OCI-LY1 (cell line): ENCODE measurements at regions not wholly inside any gene's neighbourhood (a gene's known extent, or its start where the extent isn't known, plus 50 kb on each side); places are given as distances from the start of the nearest gene placed in this dataset.
"Not testable (repeated sequence)": the region's sequence is repeated elsewhere in the genome, so short reads cannot be mapped to it uniquely, and the experiment has no call there.

Source experiments
- H2AFZ ChIP-seq: fragments of 200-600 bp; sonication (generic), shearing (Covaris generic); 2 replicates; pipeline ENCODE4 v1.6.0; 2014; ENCODE audit warnings: antibody characterized with exemption, mild to moderate bottlenecking, low read length
- H3F3A ChIP-seq: fragments of 200-600 bp; sonication (generic), shearing (Covaris generic); 2 replicates; pipeline ENCODE4 v1.6.0; 2014; ENCODE audit warnings: mild to moderate bottlenecking, antibody characterized with exemption, low read length, moderate library complexity; ENCODE audit not compliant: insufficient read depth
- H3K27ac ChIP-seq: fragments of 200-600 bp; sonication (generic); 2 replicates; pipeline ENCODE4 v1.5.1; 2014; ENCODE audit warnings: low read length, mixed run types, mild to moderate bottlenecking, low read depth; ENCODE audit not compliant: poor library complexity, severe bottlenecking
- H3K27me3 ChIP-seq: fragments of 200-600 bp; sonication (generic); 2 replicates; pipeline ENCODE4 v1.6.0; 2014; ENCODE audit warnings: antibody characterized with exemption, mild to moderate bottlenecking, low read length, moderate library complexity; ENCODE audit not compliant: insufficient read depth
- H3K36me3 ChIP-seq: fragments of 200-600 bp; sonication (generic); 2 replicates; pipeline ENCODE4 v1.6.1; 2014; ENCODE audit warnings: mild to moderate bottlenecking, antibody characterized with exemption, low read length, moderate library complexity, mixed read lengths; ENCODE audit not compliant: insufficient read depth
- H3K4me1 ChIP-seq: fragments of 200-600 bp; sonication (generic); 2 replicates; pipeline ENCODE4 v1.5.1; 2014; ENCODE audit warnings: mild to moderate bottlenecking, low read length, moderate library complexity; ENCODE audit not compliant: insufficient read depth, severe bottlenecking
- H3K4me2 ChIP-seq: fragments of 200-600 bp; sonication (generic), shearing (Covaris generic); 2 replicates; pipeline ENCODE4 v1.6.1; 2014; ENCODE audit warnings: low read length
- H3K4me3 ChIP-seq: fragments of 200-600 bp; sonication (generic); 2 replicates; pipeline ENCODE4 v1.5.1; 2014; ENCODE audit warnings: low read length, low read depth, mild to moderate bottlenecking, mixed read lengths; ENCODE audit not compliant: poor library complexity, severe bottlenecking
- H3K79me2 ChIP-seq: fragments of 200-600 bp; shearing (Covaris generic); 2 replicates; pipeline ENCODE4 v1.6.1; 2016; ENCODE audit warnings: mixed run types, low read length, mixed read lengths; ENCODE audit not compliant: insufficient read depth
- H3K9ac ChIP-seq: fragments of 200-600 bp; sonication (generic), shearing (Covaris generic); 2 replicates; pipeline ENCODE4 v1.6.1; 2014; ENCODE audit warnings: mild to moderate bottlenecking, low read length, mixed read lengths
- H3K9me2 ChIP-seq: fragments of 200-600 bp; sonication (generic), shearing (Covaris generic); 2 replicates; pipeline ENCODE4 v1.6.1; 2014; ENCODE audit warnings: low read depth, mild to moderate bottlenecking, low read length, mixed read lengths
- H3K9me3 ChIP-seq: fragments of 200-600 bp; shearing (Covaris generic); 2 replicates; pipeline ENCODE4 v1.6.1; 2014; ENCODE audit warnings: low read length, mixed read lengths
- H4K20me1 ChIP-seq: fragments of 200-600 bp; sonication (generic), shearing (Covaris generic); 2 replicates; pipeline ENCODE4 v1.6.0; 2016; ENCODE audit warnings: mild to moderate bottlenecking, low read length; ENCODE audit not compliant: insufficient read depth
- CTCF ChIP-seq: fragments of 200-600 bp; sonication (generic), shearing (Covaris generic); IDR thresholded peaks from 2 replicates; pipeline ENCODE4 v1.5.1; 2017; ENCODE audit warnings: mild to moderate bottlenecking, antibody characterized with exemption, low read length, moderate library complexity, mixed read lengths
- EZH2 ChIP-seq: fragments of 200-600 bp; sonication (generic), shearing (Covaris generic); IDR thresholded peaks from 2 replicates; pipeline ENCODE4 v1.8.0; 2017; ENCODE audit warnings: borderline replicate concordance, mixed run types, mild to moderate bottlenecking, antibody characterized with exemption, low read length, moderate library complexity, mixed read lengths

GRCh38 chr5:25255128-25255527, 610.4 kb upstream of the CDH10 start:
- Histone ChIP-seq H3K9ac (no peak overlapping the region), H3K79me2 (no peaks in the 10 kb centered on the region), H3K4me2 (no peak overlapping the region), H3K4me1 (no peaks in the 10 kb centered on the region), H3K9me2 (no peaks in the 10 kb centered on the region), H3F3A (no peaks in the 10 kb centered on the region), H3K36me3 (no peaks in the 10 kb centered on the region), H3K27ac (no peak overlapping the region), H4K20me1 (no peaks in the 10 kb centered on the region), H3K27me3 (no peaks in the 10 kb centered on the region), H2AFZ (no peak overlapping the region), H3K9me3 (no peaks in the 10 kb centered on the region), H3K4me3 (no peak overlapping the region)
- no peak for TF ChIP-seq CTCF
- TF ChIP-seq EZH2: no peak

GRCh38 chr5:25241981-25242380, 597.2 kb upstream of the CDH10 start:
- no peak for TF ChIP-seq CTCF
- TF ChIP-seq EZH2: no peak
- no peak overlapping the region for H3K27ac ChIP-seq
- no peaks in the 10 kb centered on the region for H3K9me3 ChIP-seq
- no peak overlapping the region for H2AFZ ChIP-seq
- no peaks in the 10 kb centered on the region for H3K4me1 ChIP-seq
- no peaks in the 10 kb centered on the region for H3F3A ChIP-seq
- no peaks in the 10 kb centered on the region for H3K27me3 ChIP-seq
- H3K9me2 ChIP-seq: no peaks in the 10 kb centered on the region
- no peak overlapping the region for H3K4me3 ChIP-seq
- no peaks in the 10 kb centered on the region for H3K36me3 ChIP-seq
- H3K9ac ChIP-seq: no peak overlapping the region
- no peaks in the 10 kb centered on the region for H3K79me2 ChIP-seq
- H4K20me1 ChIP-seq: no peaks in the 10 kb centered on the region
- H3K4me2 ChIP-seq: no peak overlapping the region

- H2AFZ ChIP-seq, H3F3A ChIP-seq, H3K36me3 ChIP-seq, H3K9me2 ChIP-seq, H3K4me2 ChIP-seq, H3K27ac ChIP-seq, H3K27me3 ChIP-seq, H3K9me3 ChIP-seq, H3K4me1 ChIP-seq, H4K20me1 ChIP-seq, H3K4me3 ChIP-seq, H3K79me2 ChIP-seq, H3K9ac ChIP-seq: not testable (repeated sequence)
These were observed 593.9 kb upstream of the CDH10 start for GRCh38 chr5:25238720-25239119.

GRCh38 chr5:25224316-25224982, 579.7 kb upstream of the CDH10 start:
- no peaks in the 10 kb centered on the region for H3K9me2 ChIP-seq
- H2AFZ ChIP-seq: no peak overlapping the region
- H3K4me2 ChIP-seq: no peak overlapping the region
- no peak overlapping the region for H3K27ac ChIP-seq
- no peaks in the 10 kb centered on the region for H3K9me3 ChIP-seq
- no peaks in the 10 kb centered on the region for H3K36me3 ChIP-seq
- no peaks in the 10 kb centered on the region for H3K4me1 ChIP-seq
- no peaks in the 10 kb centered on the region for H3F3A ChIP-seq
- no peak overlapping the region for H3K4me3 ChIP-seq
- no peaks in the 10 kb centered on the region for H4K20me1 ChIP-seq
- TF ChIP-seq CTCF (no peak), EZH2 (no peak)
- H3K79me2 ChIP-seq: no peaks in the 10 kb centered on the region
- no peak overlapping the region for H3K9ac ChIP-seq
- H3K27me3 ChIP-seq: no peaks in the 10 kb centered on the region

- not testable (repeated sequence) for H3K36me3 ChIP-seq, H4K20me1 ChIP-seq, H3K9me2 ChIP-seq, H3K9me3 ChIP-seq, H3F3A ChIP-seq, H3K9ac ChIP-seq, H3K4me2 ChIP-seq, H3K27ac ChIP-seq, H3K4me1 ChIP-seq, H3K27me3 ChIP-seq, H2AFZ ChIP-seq, H3K79me2 ChIP-seq, H3K4me3 ChIP-seq
These were observed 555.1 kb upstream of the CDH10 start for GRCh38 chr5:25199902-25200301.
